Mesodermal cell (in vitro differentiated cells): ENCODE measurements at regions not wholly inside any gene's neighbourhood (a gene's known extent, or its start where the extent isn't known, plus 50 kb on each side); places are given as distances from the start of the nearest gene placed in this dataset.
"Not testable (repeated sequence)": the region's sequence is repeated elsewhere in the genome, so short reads cannot be mapped to it uniquely, and the experiment has no call there.

Source experiments
- H3K27ac ChIP-seq: 2 replicates; pipeline ENCODE4 v1.7.0; 2013; ENCODE audit warnings: mild to moderate bottlenecking, low read depth, low read length, moderate library complexity; ENCODE audit not compliant: severe bottlenecking
- H3K36me3 ChIP-seq: 2 replicates; pipeline ENCODE4 v1.7.1; 2013; ENCODE audit warnings: mild to moderate bottlenecking, low read length, moderate library complexity; ENCODE audit not compliant: control insufficient read depth, insufficient read depth
- H3K4me1 ChIP-seq: one replicate; pipeline ENCODE4 v1.7.1; 2013; ENCODE audit warnings: mild to moderate bottlenecking, low read length; ENCODE audit not compliant: insufficient read depth, control insufficient read depth, poor library complexity, severe bottlenecking
- H3K4me3 ChIP-seq: 2 replicates; pipeline ENCODE4 v1.7.0; 2013; ENCODE audit warnings: low read length, control low read depth, mild to moderate bottlenecking; ENCODE audit not compliant: insufficient read depth, poor library complexity, severe bottlenecking; ENCODE audit errors: extremely low read depth
- H3K9me3 ChIP-seq: 2 replicates; pipeline ENCODE4 v1.7.1; 2013; ENCODE audit warnings: mild to moderate bottlenecking, low read length, moderate library complexity; ENCODE audit not compliant: control insufficient read depth
- WGBS, 2 experiments: methylation state at CpG; one replicate each; pipeline ENCODE4 v1.1.5; 2013; ENCODE audit warnings: missing lambda C conversion rate in 2 of 2; ENCODE audit not compliant: insufficient coverage in 2 of 2; 5-methylcytosine and 5-hydroxymethylcytosine counted together

- no peak overlapping the region for H3K4me3 ChIP-seq
- H3K36me3 ChIP-seq, result no peaks in the 10 kb centered on the region
- WGBS, 2 experiments, result 80% methylated on average over 2 of the region's 5 CpGs; no CpG with 5 or more reads in 1 of the 2 experiments
- no peak overlapping the region for H3K27ac ChIP-seq
- H3K9me3 ChIP-seq, result no peaks in the 10 kb centered on the region
- H3K4me1 ChIP-seq, result no peaks in the 10 kb centered on the region
These were observed 158.0 kb downstream of the TTC6 start for GRCh38 chr14:37753459-37753858.

- H3K36me3 ChIP-seq, H3K4me3 ChIP-seq, H3K27ac ChIP-seq, H3K9me3 ChIP-seq, H3K4me1 ChIP-seq: not testable (repeated sequence)
- 71 to 73% methylated on average over 1 to 2 of the region's 2 CpGs for WGBS, 2 experiments
These were observed 164.8 kb downstream of the TTC6 start for GRCh38 chr14:37760275-37760674.

- Histone ChIP-seq H3K4me3 (no peak overlapping the region), H3K36me3 (no peaks in the 10 kb centered on the region), H3K4me1 (no peaks in the 10 kb centered on the region), H3K27ac (no peak overlapping the region), H3K9me3 (no peaks in the 10 kb centered on the region)
- WGBS, 2 experiments, result no CpG with 5 or more reads among the region's 3 CpGs
These were observed 167.8 kb downstream of the TTC6 start for GRCh38 chr14:37763266-37763665.

- 67 to 82% methylated on average over 15 to 23 of the region's 23 CpGs for WGBS, 2 experiments
These were observed 176.9 kb downstream of the TTC6 start for GRCh38 chr14:37772283-37772682.

GRCh38 chr14:37776791-37777499 lies 181.5 kb downstream of the TTC6 start:
- Histone ChIP-seq H3K4me3 (no peak overlapping the region), H3K4me1 (no peaks in the 10 kb centered on the region), H3K36me3 (no peaks in the 10 kb centered on the region), H3K27ac (no peak overlapping the region), H3K9me3 (peaks cover 4% of the 10 kb centered on the region)
- 90 to 95% methylated on average over 4 of the region's 4 CpGs for WGBS, 2 experiments

More at GRCh38 chr14:37772283-37772682, 176.9 kb downstream of the TTC6 start:
- not testable (repeated sequence) for H3K27ac ChIP-seq, H3K4me1 ChIP-seq, H3K4me3 ChIP-seq, H3K36me3 ChIP-seq, H3K9me3 ChIP-seq

GRCh38 chr14:37778135-37778943 lies 182.9 kb downstream of the TTC6 start:
- H3K9me3 ChIP-seq, result peaks cover 4% of the 10 kb centered on the region
- H3K36me3 ChIP-seq, result no peaks in the 10 kb centered on the region
- H3K4me3 ChIP-seq, result no peak overlapping the region
- no peak overlapping the region for H3K27ac ChIP-seq
- no peaks in the 10 kb centered on the region for H3K4me1 ChIP-seq
- WGBS, 2 experiments, result 96 to 98% methylated on average over 4 to 5 of the region's 5 CpGs

GRCh38 chr14:37779480-37779879 lies 184.1 kb downstream of the TTC6 start:
- Histone ChIP-seq H3K4me1 (no peaks in the 10 kb centered on the region), H3K9me3 (peaks cover 4% of the 10 kb centered on the region), H3K36me3 (no peaks in the 10 kb centered on the region), H3K27ac (no peak overlapping the region), H3K4me3 (no peak overlapping the region)

- H3K4me3 ChIP-seq, H3K27ac ChIP-seq, H3K36me3 ChIP-seq, H3K4me1 ChIP-seq, H3K9me3 ChIP-seq: not testable (repeated sequence)
- no CpG with 5 or more reads among the region's 4 CpGs for WGBS, 2 experiments
These were observed 185.3 kb downstream of the TTC6 start for GRCh38 chr14:37780731-37781130.

- H3K4me1 ChIP-seq, H3K4me3 ChIP-seq, H3K36me3 ChIP-seq, H3K27ac ChIP-seq, H3K9me3 ChIP-seq: not testable (repeated sequence)
- 78% methylated on average over 2 of the region's 3 CpGs; no CpG with 5 or more reads in 1 of the 2 experiments for WGBS, 2 experiments
These were observed 188.9 kb downstream of the TTC6 start for GRCh38 chr14:37784203-37784826.

GRCh38 chr14:37784827-37785223 lies 189.4 kb downstream of the TTC6 start:
- not testable (repeated sequence) for H3K27ac ChIP-seq, H3K9me3 ChIP-seq, H3K36me3 ChIP-seq, H3K4me1 ChIP-seq, H3K4me3 ChIP-seq

- not testable (repeated sequence) for H3K36me3 ChIP-seq, H3K9me3 ChIP-seq, H3K4me1 ChIP-seq, H3K4me3 ChIP-seq, H3K27ac ChIP-seq
- 90 to 98% methylated on average over 8 to 9 of the region's 9 CpGs for WGBS, 2 experiments
These were observed 189.9 kb downstream of the TTC6 start for GRCh38 chr14:37785298-37785697.
